ENCODE measurements at regions not wholly inside any gene's neighbourhood (a gene's known extent, or its start where the extent isn't known, plus 50 kb on each side); places are given as distances from the start of the nearest gene placed in this dataset.

GRCh38 chr7:140230861-140231770 lies 54.3 kb upstream of the KDM7A start:
- no peak for TF ChIP-seq CTCF (IDR thresholded peaks at IDR 0.05)
- no peak for TF ChIP-seq REST (IDR thresholded peaks at IDR 0.05; ENCODE audit: insufficient read depth in 1 of 2, low read depth in 2 of 2, low read length in 1 of 2)
- TF ChIP-seq SIN3A (IDR thresholded peaks at IDR 0.05; ENCODE audit: borderline replicate concordance, insufficient read depth, low read depth, low read length), result no peak

Data from Panc1 (cell line).